ENCODE measurements at regions not wholly inside any gene's neighbourhood (a gene's known extent, or its start where the extent isn't known, plus 50 kb on each side); places are given as distances from the start of the nearest gene placed in this dataset.

DNA sequence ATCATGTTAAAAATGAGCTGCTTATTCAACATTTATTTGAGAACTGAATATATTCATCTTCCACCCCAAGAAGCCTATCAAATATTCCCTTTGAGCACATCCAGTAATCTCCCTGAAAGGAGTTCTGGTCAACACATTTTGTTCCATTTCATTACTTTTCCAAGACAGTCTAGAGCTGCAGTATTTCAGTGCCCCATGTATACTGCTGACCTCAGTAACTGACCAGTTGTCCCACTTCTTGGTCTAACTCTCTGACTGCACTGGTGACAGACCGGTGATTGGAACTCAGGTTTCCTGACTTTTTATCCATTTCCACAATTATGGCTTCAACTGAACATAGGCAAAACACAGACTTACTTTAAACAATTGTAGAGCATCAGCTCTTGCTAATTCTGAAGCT lies 206.8 kb upstream of the NPSR1 start:
- TF ChIP-seq, protein P1, sequence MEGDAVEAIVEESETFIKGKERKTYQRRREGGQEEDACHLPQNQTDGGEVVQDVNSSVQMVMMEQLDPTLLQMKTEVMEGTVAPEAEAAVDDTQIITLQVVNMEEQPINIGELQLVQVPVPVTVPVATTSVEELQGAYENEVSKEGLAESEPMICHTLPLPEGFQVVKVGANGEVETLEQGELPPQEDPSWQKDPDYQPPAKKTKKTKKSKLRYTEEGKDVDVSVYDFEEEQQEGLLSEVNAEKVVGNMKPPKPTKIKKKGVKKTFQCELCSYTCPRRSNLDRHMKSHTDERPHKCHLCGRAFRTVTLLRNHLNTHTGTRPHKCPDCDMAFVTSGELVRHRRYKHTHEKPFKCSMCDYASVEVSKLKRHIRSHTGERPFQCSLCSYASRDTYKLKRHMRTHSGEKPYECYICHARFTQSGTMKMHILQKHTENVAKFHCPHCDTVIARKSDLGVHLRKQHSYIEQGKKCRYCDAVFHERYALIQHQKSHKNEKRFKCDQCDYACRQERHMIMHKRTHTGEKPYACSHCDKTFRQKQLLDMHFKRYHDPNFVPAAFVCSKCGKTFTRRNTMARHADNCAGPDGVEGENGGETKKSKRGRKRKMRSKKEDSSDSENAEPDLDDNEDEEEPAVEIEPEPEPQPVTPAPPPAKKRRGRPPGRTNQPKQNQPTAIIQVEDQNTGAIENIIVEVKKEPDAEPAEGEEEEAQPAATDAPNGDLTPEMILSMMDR (IDR thresholded peaks at IDR 0.05; ENCODE audit: insufficient read depth, low read length): no peak
- TF ChIP-seq POLR2AphosphoS5 (IDR thresholded peaks at IDR 0.05; ENCODE audit: low read depth): no peak
- TF ChIP-seq, protein P2, sequence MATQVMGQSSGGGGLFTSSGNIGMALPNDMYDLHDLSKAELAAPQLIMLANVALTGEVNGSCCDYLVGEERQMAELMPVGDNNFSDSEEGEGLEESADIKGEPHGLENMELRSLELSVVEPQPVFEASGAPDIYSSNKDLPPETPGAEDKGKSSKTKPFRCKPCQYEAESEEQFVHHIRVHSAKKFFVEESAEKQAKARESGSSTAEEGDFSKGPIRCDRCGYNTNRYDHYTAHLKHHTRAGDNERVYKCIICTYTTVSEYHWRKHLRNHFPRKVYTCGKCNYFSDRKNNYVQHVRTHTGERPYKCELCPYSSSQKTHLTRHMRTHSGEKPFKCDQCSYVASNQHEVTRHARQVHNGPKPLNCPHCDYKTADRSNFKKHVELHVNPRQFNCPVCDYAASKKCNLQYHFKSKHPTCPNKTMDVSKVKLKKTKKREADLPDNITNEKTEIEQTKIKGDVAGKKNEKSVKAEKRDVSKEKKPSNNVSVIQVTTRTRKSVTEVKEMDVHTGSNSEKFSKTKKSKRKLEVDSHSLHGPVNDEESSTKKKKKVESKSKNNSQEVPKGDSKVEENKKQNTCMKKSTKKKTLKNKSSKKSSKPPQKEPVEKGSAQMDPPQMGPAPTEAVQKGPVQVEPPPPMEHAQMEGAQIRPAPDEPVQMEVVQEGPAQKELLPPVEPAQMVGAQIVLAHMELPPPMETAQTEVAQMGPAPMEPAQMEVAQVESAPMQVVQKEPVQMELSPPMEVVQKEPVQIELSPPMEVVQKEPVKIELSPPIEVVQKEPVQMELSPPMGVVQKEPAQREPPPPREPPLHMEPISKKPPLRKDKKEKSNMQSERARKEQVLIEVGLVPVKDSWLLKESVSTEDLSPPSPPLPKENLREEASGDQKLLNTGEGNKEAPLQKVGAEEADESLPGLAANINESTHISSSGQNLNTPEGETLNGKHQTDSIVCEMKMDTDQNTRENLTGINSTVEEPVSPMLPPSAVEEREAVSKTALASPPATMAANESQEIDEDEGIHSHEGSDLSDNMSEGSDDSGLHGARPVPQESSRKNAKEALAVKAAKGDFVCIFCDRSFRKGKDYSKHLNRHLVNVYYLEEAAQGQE (IDR thresholded peaks at IDR 0.05; ENCODE audit: insufficient replicate concordance, low read depth): no peak
- no peak for TF ChIP-seq GABPA (IDR thresholded peaks at IDR 0.05; ENCODE audit: low read depth)
- no peak for TF ChIP-seq SPI1 (IDR thresholded peaks at IDR 0.05; ENCODE audit: borderline replicate concordance, low read depth)

Measured in HL-60 (cell line).